CD4-positive, alpha-beta T cell treated with Interleukin-6 at 100 ng/mL for 8 hours (primary cell): ENCODE measurements at regions not wholly inside any gene's neighbourhood (a gene's known extent, or its start where the extent isn't known, plus 50 kb on each side); places are given as distances from the start of the nearest gene placed in this dataset.
"Not testable (repeated sequence)": the region's sequence is repeated elsewhere in the genome, so short reads cannot be mapped to it uniquely, and the experiment has no call there.

Experiments
- DNase-seq: peaks from one replicate; pipeline ENCODE4 v3.0.0-alpha.2; 2020; ENCODE audit warnings: mixed read lengths, low spot score

- not testable (repeated sequence) for DNase-seq
Measured at GRCh38 chr2:111401270-111402140, 280.8 kb downstream of the BCL2L11 start.

- DNase-seq = not testable (repeated sequence)
Measured at GRCh38 chr2:111402450-111402849, 281.7 kb downstream of the BCL2L11 start.

DNA sequence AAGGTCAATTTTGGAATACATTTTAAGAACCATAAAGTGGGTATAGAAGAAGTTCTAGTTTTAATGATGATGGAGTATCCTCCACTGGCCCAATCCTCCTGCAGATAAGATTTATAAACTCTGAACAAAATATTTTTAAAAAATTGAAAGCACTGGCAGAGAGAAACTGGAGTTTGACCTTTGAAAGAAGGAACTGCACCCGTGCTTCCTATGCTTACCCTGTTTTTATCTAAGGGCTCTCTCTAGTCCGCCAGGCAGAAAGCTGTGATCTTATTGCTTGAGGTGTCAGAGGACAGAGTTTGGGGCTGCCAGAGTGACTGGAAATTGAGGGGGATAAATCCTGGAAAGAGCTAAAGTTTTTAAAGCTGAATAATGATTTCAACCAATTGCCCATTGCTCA, 282.6 kb downstream of the BCL2L11 start:
- not testable (repeated sequence) for DNase-seq

DNA sequence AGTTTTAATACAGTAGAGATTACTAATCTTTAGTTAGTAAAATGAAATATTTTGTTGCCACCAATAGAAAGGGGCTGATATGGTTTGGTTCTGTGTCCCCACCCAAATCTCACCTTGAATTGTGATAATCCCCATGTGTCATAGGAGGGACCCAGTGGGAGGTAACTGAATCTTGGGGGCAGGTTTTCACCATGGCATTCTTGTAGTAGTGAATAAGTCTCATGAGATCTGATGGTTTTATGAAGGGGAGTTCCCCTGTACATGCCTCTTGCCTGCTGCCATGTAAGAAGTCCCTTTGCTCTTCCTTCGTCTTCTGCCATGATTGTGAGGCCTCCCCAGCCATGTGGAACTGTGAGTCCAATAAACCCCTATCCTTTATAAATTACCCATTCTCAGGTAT, 285.9 kb downstream of the BCL2L11 start:
- not testable (repeated sequence) for DNase-seq

DNA sequence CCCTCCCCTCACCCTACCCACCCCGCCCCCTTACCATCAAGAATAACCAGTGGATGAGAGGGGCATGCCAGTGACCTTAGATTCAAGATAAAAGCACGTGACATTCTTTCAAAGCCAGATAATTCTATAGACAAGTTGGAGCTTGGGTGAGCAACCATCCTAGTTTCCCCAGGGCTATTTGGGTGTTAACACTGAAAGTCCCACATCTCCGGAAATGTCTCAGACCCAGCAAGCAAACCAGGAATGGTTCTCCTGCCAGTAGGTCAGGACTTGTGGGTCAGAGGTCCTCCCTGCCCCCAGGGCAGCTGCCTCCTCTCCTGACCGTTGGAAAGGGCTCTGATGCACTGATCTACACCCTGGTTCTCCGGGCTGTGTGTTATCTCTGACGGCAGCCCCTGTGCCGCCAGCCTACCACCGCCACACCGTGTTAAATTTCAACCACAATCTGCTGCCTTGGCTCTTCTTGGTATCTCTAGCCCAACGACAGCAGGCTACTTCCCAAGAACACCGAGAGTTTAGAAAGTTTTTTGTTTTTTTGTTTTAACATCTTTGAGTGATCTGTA, 287.0 kb downstream of the BCL2L11 start:
- not testable (repeated sequence) for DNase-seq

DNA sequence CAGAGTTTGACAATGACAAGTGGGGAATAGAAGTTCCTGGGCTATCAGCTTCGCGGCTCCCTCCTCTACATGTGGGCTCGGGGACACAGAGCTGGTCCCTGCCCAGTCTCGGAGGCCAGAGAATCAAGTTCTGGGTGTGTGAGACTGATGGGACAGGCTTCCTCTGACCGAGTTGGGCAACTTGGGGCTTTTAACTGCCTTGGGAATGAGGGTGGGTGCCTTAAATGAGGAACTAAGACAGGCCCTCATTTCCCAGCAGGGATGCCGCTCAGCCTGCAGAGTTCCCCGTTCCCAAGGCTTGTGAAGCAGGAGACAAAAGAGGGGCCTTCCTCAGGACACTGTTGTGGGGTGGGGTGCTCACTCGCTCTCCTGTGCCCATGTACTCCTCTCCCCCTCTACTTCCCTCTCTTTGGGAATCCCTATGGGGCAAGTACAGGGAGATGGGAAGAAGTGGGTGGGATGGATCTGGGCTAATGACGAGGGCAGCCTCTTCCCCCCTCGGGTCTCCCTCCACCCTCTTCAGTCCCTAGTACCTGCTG, 290.2 kb downstream of the BCL2L11 start:
- DNase-seq = not testable (repeated sequence)

- DNase-seq = not testable (repeated sequence)
Measured at GRCh38 chr2:111411867-111412681, 291.4 kb downstream of the BCL2L11 start.

DNA sequence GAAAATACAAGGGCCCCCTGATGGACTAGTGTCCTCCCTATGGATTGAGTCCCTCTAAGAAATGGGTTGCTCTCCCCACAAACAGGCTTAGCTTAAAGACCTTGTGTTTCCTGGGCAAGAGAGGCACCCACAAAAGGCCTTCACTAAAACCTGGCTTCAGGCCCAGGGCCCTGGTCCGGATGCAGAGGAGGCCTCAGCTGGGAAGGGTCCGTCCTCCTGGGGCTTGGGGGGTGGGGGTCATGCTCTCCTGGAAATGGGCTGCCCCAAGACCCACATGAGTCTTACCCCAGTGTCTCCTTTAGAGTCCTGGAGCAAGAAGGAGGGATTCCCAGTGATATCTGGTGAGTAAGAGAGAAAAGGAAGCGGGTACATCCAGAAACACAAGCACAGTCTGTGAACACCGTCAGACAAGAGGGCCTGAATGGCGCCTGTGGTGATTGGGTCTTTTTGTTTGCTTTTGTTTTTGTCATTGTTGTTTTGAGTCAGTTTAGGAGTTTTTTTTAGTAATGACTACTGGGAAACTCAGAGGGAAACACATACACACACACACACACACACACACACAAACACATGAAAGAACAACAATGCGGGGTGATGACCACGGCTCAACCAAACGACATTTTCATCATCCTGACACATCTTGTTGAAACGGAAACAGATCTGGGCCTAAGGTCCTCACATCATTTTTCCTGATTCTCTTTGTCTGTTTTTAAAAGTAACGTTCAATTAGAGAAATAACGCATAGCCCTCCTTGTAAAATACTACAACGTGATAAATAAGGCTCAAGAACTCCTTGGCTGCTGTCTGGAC, 292.3 kb downstream of the BCL2L11 start:
- DNase-seq = not testable (repeated sequence)

GRCh38 chr2:111413950-111414349, 293.2 kb downstream of the BCL2L11 start:
- DNase-seq = not testable (repeated sequence)

DNA sequence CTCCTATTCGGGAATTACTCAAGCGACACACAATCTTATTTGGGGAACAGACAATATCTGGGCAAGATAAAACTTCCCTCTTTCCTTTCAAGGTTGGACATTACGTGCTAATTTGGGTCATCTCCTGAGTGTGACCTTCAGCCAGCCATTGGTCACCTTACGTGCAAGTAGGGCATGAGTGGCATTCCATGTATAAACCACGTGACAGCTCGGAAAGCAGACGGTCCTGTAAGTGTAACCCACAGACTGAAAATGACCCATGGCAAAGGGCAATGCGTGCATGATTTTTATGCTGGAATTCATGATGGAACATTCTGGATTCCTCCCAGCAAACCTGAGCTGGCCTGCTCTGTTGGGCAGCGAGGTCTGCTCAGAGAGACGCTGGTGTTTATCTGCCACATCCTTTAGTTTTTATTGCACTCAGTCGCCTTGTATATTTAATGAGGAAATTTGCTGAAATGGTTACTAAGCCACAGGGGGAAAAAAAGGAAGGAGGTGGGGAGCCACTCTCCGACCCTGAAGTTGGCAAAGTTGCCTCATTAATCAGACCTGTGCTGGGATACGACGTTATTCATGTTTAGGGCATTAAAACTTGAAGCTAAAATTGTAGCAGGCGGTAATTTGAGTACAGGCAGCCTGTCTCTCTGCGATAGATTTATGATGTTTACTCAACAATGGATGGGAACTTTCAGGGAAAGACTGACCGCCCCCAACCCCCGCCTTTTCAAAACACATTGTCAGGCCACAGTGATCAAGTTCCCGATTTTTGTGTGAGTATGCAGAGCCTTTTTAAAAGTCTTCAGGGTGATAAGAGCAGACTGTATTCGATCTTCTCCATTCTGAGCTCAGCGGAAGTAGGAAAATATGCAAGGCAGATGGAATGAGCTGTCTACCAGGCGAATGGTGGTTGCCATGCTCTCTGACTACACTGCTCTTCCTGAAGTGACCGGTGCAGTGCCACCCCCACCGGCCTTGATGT, 295.3 kb downstream of the BCL2L11 start:
- not testable (repeated sequence) for DNase-seq

DNA sequence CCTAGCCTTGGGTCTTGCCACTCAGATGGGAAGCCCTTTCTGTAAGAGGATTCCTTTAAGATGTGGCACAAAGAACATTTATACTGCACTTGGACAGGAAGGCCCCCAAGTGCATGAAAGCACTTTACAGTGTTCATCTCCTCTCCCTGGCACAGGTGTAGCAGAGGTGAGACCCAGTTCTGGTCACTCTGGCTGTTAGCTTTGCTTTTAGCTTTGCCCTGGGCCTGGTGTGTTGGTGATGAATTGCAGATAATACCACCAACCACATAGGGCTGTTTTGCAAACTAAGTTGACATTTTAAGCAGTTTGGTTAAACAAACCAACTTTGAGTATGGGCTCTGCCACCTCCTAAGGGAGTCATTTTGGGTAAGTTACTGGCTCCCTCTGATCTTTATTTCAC, 296.3 kb downstream of the BCL2L11 start:
- not testable (repeated sequence) for DNase-seq

DNA sequence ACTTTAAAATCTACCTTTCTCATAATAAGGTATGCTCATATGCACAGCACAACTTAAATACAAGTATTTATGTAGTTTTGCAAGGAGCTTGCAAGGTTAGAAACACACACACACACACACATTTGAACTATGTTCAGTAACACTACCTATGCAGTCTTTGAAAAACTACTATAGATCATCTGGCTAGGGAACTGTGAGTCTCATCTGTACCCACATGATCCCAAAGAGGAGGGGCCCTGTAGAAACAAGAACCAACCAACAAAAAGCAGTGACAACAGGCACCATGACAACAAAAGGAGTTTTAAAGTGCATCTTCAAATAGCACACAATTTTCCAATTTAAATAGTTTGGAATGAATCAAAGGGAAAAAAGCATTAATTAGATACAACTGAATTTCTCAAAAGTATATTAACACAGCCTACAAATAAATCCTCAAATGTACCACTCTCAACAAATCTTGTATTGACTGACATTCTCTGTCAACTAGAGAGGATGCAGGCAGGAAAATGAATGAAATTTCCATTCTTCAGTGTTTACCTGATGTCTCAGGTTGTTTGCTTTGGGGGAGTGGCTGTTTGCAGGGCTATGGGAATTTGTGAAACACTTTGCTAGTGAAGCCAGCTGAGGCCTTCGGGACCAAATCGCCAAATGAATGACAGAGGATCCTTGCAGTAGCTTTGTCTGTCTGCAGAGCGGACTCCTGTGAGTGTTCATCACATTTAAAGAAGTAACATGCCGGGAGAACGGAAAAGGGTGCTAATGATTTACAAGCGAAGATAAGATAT, 297.6 kb downstream of the BCL2L11 start:
- DNase-seq = not testable (repeated sequence)

DNA sequence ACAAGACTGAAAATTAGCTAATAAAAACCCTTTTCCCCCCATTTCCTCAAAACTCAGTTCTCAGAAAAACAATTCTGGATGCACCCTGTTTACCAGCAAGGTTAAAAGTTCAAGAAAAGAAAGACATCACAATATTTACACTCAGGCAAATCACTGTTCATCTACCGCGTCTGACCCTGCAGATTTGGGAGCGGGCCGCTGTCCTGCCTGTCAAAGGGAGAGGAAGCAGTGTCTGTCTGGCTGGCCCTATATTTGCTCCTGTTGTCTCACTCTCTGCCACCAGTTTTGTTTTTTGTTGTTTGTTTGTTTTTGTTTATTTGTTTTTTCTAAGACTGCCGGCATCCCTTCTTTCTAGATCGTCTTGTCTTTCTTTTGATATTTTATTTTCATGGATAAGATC, 299.4 kb downstream of the BCL2L11 start:
- DNase-seq = not testable (repeated sequence)

DNA sequence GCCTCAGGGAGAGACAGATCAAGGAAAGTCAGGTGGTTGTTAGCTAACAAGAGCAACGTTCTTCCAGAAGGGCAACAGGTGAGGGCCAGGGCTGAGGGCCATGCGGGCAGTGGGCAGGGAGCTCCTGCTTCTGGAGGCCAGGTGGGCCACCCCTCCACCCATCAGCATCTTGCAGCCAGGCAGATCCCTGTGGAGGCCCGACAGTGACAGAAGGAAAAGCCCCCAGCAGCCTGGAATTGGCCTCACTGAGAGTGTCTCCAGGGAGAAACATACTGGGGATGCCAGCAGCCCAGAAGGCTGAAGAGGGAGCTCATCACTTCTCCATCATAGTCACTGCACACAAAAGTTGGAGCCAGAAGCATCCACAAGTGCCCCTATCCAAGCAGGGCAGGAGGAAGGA, 300.1 kb downstream of the BCL2L11 start:
- DNase-seq = not testable (repeated sequence)

DNA sequence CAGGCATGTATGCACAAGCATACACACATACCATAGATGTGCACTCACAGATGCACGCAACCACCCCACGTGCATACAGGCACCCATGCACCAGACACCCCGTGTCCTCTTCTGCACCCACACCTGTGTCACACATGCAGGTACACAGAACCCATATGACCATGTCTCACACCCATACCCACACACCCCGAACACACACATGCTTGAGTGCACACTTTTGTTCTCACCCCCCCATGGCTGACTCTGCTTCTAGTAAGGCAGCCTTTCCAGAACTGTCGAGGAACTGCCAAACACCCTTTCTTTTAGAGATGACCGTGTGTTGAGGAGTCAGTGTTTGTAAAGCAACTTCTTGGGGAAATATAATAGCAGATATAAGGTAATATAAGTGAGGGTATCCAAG, 301.2 kb downstream of the BCL2L11 start:
- DNase-seq = not testable (repeated sequence)

- DNase-seq = not testable (repeated sequence)
Measured at GRCh38 chr2:111422562-111422961, 301.8 kb downstream of the BCL2L11 start.

DNA sequence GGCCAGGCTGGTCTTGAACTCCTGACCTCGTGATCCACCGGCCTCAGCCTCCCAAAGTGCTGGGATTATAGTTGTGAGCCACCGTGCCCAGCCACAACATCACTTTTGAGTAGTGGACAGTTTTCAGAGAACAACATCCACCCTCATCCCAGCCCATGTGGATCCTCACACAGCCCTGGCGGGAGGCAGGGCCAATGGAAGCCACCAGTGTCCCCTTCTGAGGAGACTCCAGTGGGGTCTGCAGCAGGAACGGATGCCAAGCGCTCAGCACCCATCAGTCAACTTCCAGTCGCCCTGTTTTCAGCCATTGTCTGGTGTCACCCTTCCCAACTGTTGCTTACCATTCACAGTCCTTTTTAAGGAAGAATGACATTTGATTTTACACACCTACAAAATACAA, 302.5 kb downstream of the BCL2L11 start:
- DNase-seq = not testable (repeated sequence)

- DNase-seq = not testable (repeated sequence)
Measured at GRCh38 chr2:111424176-111424575, 303.5 kb downstream of the BCL2L11 start.

- not testable (repeated sequence) for DNase-seq
Measured at GRCh38 chr2:111424851-111425309, 304.2 kb downstream of the BCL2L11 start.
